ENCODE measurements at regions not wholly inside any gene's neighbourhood (a gene's known extent, or its start where the extent isn't known, plus 50 kb on each side); places are given as distances from the start of the nearest gene placed in this dataset.
A peak's percentile ranks its signal among the peaks of the same experiment; 100 is the strongest.

DNA sequence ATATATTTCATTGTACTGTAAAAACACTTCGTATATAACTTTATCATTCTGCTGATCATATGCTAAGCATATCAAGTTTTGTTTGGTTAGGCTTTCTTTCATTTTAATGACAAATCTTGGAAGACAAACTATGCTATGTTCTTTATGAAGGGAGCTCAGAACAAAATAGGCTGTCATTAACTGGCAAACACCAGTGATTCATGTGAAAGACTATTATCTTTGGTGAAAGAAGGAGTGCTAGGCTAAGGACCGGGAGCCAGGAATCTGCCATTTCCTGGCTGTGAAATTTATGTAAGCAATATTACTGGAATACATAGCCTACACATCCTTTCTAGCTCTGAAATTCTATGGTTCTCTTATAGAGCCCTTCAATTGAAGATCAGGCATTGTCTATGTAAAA, 136.2 kb upstream of the CCN2 start:
- DNase-seq, result no peak

DNA sequence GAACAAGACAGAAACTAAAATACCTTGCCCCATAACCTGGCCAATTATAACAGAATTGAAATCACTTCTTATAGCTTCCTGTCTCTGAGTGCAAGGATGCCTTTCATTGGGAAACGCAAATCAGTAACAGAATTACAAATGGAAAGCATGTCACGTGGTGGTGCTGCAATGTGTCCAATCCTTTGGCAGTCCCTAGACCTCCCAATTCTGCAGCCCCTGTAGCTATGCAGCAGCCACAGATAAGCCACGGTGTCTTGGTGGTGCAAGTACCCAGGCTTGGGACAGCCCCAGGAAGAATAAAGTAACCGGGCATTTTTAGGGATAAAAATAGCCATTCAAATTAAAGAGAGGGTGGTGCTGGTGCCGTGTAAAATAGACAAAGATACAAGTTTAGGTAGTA, 134.6 kb upstream of the CCN2 start:
- no peak for DNase-seq

DNA sequence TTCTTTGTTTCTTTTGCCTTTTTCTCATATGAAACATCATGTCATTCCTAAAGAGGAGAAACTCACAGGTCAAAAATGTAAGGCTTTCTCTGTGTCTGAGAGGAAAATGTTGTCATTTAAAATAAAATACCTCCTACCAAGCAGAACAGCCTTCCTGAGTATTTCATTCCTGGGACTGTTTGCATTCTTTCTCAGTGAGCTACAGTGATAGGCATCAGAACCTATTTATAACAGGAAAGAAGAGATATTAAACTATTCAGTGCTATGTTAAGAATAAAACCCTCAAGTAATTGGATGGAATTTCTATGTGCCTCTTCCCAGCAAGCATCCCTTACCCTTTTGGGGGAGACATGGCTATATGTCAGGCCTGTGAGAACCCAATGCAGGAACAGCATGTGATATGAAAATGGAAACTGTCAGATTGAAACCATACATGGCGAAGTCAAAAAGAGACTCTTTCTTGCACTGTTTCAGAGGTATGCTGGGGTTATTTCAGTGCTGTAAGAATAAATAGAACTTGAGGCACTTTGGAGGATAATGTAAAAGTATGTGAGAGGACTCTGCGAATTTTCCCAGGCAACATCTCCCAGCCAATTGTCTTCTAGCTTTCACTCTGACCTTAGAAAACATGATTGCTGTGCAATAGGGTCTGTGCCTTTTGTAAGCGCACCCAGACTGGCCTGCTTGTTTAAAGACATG, 133.8 kb upstream of the CCN2 start:
- no peak for DNase-seq

DNA sequence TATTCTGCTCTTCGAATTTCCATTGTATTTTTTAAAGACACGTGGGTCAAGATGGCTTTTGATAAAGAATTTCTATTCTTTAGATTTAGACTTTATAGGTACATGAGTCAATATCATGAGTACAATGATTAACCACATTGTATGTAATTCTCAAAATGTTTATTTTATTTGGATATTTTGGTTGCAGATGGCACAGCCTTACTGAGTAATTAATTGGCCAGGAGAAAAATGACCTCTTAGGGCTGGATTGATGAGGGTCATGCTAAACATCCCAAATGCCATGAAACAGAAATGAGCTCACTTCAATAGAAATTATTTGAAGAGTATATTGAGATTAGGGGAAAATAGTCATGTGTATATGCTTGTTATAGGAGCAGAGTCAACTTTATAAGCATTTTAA, 131.2 kb upstream of the CCN2 start:
- no peak for DNase-seq

DNA sequence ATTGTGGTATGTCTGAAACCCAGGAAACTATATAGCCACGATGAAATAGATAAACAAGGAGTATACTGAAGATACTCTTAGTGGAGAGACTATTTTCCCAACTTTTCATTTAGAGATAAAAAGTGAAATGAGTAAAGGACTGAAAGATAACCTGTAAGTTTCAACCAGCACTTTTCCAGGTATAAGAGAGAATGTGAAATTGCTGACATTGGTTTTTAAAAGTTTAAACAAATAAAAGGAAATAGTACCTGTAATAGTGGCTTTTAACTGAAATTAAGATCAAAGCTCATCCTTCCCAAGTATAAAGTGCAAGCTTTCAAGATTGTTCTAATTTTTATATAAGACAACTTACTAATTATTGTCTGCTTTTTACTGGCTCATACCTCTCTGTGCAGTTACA, 130.2 kb upstream of the CCN2 start:
- DNase-seq, result no peak

DNA sequence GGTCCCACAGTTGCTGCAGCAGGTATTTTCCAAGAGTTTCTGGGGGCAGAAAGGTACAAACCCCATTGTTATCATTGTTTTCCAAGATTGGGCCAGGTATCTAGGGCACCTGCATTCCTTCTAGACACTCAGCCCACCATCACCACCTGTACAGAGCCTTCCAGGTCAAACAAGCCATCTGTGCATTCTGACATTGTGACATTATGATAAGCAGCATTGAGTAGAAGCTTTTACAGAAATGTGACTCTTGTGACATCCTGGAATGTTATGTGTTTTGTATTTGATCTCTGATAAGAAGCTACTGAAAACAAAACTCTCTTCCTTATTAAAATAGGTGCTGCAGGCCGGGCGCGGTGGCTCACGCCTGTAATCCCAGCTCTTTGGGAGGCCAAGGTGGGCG, 128.1 kb upstream of the CCN2 start:
- no peak for DNase-seq

DNA sequence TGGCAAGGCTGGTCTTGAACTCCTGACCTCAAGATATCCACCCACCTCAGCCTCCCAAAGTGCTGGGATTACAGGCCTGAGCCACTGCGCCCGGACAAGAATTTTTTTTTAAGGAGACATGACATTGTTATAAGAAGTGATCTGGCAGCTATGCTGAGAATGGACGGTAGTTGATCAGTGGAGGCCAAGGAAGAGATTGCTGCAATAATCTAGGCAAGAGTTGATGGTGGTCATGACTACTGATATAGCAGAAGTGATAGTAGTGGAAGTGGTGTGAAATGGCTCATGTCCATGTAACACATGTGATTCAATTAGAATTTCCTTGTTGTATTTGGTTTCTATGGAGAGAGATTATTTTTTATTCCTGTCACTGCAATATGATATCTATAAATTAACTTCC, 125.3 kb upstream of the CCN2 start:
- no peak for DNase-seq

DNA sequence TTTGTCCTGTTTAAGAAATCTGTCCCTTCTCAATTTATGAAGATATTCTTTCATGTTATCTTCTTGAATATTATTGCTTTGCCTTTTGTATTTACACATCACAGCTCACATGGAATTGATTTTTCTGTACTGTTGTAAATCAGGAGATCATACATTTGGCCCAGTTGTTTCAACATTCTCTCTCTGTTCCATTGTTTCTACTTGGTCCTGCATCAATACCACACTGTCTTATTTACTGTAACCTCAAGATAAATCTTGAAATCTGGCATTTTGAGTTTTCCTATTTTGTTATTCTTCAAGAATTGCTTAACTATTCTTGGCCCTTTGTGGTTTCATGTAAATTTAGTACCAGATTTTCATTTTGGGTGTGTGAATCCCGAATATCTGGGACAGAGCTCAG, 121.7 kb upstream of the CCN2 start:
- DNase-seq, result no peak

DNA sequence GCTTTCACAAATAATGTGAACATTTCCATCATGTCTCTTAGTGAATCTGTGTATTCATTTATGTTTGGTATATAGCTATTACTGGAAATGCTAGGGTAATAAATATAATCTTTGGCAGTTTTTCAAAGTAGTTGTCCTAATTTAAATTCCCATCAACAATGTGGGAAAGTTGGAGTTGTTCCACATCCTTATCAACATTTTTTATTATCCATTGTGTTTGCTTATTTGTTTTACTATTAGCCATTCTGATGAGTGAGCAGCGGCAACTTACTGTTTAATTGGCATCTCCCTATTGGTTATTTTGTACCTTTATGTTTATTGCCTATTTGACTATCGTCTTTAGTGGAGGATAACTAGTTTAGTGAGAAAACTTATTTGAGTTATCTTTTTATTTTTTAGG, 121.1 kb upstream of the CCN2 start:
- no peak for DNase-seq

DNA sequence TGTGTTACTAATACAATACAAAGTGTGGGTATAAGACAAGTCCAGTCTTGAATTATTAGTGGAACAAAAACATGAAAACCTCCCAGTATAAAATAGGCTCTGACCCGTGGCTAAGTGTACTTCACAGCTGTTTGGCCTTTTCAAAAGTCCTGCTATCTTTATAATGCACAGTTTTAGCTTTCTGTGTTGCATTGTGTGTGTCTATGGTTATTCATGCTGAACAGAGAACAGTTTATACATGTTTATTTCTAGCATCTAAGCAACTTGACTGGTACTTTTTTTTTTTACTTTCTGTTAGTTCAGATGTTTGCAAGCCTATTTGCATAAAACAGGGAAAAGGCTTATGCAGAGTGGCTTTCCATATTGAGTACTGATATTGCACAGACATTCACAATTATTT, 119.2 kb upstream of the CCN2 start:
- DNase-seq, result no peak

DNA sequence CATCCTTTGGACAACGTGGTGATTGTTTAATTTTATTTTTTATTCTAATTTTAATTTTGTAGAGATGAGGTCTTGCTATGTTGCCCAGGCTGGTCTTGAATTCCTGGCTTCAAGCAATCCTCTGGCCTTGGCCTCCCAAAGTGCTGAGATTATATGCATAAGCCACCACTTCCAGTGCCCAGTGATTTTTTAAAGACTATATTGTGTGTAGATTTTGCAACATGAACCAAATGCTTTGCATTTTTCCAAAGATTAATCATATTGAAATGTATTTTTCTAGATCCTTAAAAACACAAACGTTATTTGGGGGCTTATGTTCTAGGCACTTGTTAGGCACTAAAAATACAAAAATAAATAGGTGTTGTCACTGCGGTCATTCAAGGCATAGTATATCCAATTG, 117.6 kb upstream of the CCN2 start:
- no peak for DNase-seq

DNA sequence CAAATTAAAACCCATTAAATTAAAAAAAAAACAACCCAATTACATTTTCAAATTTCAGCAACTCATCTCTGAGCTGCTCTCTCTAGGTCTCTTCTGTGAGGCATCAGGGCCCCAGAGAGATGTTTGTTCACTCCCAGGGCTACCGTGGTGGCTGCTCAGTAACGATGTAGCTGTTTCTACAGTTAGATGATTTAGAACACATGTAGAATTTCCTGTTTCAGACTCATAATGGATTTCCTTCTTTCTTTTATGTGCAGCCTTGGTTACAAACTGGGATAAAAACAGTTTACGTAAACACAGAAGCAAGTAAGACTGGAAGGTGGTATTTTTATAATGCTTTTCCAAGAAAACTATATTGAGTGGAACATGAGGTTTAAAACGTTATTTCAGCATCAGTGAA, 116.1 kb upstream of the CCN2 start:
- no peak for DNase-seq

DNA sequence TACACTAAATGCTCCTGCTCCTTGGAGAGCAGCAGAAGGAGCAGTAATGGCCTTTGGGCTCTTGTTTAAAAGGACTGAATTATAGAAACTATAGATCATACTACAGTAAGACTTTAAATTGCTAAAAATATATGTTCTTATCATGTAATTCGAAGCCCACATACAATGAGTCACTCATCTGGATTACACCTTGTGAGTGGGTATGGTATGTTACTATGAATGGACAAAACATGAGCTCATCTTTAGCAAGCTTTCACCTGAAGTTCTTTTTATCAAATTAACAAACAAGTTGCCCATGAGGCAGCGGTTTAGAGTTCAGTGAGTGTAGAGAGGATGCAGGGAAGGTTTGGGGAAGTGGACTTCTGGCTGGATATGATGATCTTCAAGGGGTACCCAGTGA, 114.4 kb upstream of the CCN2 start:
- DNase-seq, result no peak

DNA sequence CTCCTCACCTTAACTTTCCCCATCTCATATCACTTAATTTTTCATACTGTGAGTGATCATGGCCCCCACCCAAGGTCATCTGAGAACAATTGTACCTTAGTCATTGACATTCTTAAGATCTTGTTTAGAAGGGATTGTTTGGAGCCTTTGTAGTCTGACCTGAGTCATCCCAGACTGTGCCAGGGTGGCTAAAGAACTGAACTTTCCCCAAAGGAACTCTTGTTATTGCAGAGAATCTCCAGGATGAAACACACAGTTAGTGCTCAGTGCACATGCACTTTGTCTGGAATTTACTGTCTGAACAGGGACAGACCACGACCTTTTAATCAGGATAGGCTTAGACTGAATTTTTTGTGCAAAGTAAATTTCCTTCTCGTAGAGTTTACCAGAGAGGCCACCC, 112.6 kb upstream of the CCN2 start:
- DNase-seq, result no peak

DNA sequence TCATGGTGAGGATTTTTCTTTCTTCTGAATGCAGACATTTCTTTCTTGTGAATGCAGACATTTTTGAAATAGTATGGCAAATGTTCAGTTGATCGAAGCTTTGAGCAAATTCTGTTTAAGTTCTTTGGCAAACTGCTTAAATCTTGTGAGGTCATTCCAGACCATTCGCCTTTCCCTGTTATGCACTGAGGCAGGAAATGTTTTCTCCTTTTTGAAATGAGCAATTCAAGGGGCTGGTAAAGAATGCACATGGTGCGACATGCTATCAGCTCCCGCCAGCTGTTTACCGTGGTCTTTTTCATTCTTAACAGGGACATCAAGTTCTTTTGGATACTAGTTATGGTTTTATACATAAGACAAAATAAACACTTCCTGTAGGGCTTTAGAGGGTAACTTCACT, 112.0 kb upstream of the CCN2 start:
- peak; percentile 29 for DNase-seq

DNA sequence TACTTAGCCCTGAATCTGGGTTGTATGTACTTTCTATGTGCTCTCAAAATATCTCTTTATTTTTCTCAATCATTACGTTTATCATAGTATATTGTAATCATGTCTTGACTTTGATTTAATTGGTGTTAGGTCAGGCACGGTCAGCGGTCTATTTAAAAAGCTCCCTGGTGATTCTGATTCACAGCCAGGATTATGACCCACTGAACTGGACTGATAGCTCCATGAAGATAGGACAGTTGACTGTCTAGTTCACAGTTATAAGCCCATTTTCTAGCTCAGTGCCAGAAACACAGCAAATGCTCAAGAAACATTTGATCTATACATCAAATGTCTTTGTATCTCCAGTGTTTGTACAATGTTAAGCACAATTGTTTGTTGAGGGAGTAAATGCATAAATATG, 111.5 kb upstream of the CCN2 start:
- DNase-seq, result no peak

DNA sequence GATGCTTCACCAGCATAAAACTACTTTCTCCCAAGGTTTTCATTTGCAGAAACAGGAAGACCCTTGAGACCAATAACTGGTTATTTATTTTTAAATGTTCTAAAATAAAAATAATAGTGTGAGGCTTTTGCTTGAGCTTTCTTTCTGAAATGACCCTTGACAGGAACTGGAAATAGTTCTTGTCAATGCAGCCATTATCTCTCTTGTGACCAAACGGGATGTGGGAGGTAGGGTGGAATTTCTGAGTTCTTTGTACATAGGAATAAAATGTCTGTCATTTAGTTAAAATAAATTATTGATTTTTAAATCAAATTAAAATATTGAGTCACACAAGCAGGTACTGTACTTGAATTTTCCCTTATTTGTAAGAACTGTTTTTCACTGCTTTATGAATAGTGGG, 110.2 kb upstream of the CCN2 start:
- no peak for DNase-seq

DNA sequence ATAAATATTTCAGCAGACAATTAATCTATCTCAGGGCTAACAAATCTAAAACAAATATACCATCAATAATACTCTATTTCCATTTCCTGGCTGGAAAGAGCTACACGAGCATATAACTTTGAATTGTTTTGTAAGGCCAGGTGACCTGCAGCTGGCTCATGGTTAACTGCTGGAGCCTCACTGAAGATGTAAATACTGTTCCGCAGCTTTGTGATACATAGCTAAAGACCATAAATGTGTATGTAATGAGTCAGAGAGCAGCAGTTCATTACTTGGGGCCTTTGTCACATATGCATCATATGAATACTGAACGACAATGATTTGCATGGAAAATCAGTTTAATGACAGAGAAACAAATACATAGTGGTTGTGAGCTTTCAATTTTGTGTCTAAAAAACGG, 109.4 kb upstream of the CCN2 start:
- no peak for DNase-seq

DNA sequence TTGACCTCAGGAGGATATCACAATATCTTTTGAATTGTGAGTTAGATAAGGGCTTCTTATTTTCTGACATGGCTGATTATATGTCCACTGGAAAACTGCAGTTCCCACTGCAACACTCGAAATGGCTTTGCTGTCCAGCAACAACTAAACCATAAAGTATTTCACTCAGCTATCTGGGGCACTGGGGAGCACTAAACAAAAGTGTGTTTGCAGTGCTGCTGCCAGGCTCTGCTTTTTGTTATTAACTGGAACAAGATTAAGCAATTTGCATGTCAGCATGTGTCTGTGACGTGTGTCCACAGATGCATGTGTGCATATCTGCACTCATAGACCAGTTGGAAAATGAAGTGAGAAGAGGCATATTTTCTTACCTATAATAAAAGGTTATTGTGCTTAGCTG, 107.8 kb upstream of the CCN2 start:
- DNase-seq, result no peak

DNA sequence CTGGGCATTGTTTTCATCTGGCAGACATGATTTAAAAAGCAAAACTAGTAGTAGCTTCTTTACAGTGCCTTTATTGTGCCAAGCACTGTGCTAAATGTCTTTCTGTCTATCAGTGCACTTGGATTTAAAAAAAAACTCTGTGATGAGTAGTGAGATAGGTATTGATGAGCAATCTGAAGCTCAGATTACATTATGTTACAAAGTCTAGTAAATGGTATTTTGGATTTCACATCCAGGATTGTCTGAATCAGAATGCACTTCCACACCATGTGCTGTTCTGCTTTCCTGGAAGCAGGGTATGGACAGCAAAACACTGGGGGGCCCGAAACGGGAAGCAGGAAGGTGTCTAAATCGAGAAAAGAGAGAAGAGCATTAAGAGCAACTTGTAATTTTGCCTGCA, 103.4 kb upstream of the CCN2 start:
- DNase-seq, result no peak

DNA sequence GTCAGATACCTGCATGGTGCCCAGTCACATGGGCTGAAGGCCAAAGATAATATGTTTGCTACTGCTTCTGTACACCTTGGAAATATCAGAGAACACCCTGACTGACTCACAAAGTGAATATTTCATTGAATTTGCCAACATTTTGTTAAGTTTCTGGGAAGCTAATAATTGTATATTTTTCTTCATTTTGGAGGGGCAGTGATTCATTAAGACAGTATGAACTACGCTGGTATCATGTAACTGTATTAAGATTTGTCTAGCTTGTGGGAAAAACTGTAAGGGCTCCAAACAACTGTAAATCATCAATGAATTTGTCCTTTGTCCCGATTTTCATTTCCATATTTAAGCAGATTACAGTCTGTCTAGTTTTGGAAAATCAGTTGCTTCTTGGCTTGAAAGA, 102.3 kb upstream of the CCN2 start:
- no peak for DNase-seq

DNA sequence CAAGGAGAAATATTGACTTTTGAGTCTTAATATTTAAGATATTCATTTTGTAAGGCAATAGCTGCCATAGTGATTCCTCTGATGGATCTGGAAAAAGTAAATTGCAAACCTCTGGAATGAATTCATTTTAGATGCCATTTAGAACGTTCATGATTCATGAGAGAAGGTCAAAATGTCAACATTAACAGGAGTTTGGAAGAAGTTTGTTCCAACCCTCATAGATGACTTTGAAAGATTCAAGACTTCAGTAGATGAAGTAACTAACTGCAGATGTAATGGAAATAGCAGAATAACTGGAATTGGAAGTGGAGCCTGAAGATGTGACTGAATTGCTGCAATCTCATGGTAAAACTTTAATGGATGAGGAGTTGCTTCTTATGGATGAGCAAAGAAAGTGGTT, 100.9 kb upstream of the CCN2 start:
- DNase-seq, result no peak

DNA sequence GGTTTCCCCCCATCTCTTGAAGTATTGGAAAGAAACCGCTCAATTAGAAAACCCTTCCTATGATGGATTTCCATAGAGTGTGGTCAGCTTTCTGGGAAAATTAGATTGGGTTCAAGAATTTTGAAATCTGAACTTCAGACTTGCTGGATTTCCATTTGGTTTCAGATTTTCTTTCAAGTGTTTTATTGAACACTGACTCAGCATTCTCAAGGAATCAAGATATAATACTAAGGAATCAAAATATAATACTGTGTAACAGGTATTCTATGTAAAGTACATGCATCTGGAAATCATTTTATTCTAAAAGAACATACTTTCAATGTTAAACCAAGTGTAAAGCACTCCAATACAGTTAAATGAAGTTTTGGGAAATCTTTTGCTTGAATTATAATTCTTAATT, 94.7 kb upstream of the CCN2 start:
- DNase-seq, result no peak

DNA sequence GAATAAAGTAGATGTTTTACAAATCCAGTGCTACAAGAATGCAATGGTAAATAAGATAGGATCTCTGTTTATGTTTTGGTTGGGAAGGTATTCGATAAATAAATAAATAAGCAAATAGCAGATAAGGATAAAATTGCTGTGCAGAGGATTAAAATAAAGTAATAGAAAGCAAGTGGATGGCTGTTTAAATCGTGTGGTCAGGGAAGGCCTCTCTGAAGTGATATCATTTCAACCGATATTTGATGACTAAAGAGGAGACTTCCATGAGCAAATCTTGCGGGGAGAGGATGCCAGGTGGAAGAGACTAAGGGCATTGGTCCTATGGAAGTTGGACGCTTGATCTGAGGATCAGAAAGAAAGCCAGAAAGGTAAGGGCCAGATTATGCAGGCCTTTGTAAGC, 92.0 kb upstream of the CCN2 start:
- DNase-seq, result no peak

DNA sequence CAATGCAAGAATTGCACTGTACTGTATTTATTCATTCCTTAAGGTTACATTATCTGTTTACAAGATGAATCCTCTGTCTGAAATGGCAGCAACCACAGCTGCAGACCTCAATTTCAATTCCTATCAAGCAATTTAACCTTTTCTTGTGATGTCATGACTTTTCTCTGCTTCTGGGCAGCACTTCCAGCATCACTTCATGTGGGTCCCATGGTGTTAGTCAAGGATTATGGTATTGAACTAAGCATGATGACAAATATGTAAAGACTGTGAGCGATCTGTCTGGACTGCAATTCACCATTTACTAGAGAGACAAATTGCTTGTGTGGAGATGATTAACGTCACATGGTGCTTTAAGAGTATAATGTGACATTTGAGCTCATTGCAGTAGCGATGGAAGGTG, 90.5 kb upstream of the CCN2 start:
- DNase-seq, result no peak

DNA sequence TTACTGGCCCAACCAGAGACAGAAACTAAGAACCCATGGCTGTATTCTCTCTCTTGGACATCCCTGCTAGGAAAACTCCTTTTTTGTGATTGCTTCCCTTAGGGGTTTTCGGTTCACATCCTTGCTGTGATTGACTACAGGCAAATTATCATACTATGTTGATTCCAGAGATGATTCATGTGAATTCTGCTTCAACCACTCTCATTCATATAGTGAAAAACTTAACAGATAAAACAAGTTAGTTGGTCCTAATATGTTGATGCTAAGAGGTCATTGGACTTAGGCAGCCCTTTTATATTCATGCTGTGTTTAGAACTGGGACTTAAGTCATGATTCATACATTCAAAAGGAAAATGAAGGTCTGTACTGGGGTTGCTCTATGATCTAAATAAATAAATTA, 76.9 kb upstream of the CCN2 start:
- DNase-seq, result no peak

Measured in hematopoietic multipotent progenitor cell treated with erythropoietin and hydrocortisone succinate and interleukin-3 and kit ligand, for 4 days (in vitro differentiated cells).